Neural progenitor cell (in vitro differentiated cells): ENCODE measurements at regions not wholly inside any gene's neighbourhood (a gene's known extent, or its start where the extent isn't known, plus 50 kb on each side); places are given as distances from the start of the nearest gene placed in this dataset.

Experiments used
- DNase-seq: peaks from one replicate; pipeline ENCODE4 v3.0.0-alpha.2; 2016; ENCODE audit warnings: low spot score
- H2AFZ ChIP-seq: fragments of 200-600 bp; sonication (generic); replicated peaks from 2 replicates; pipeline ENCODE4 v1.6.1; 2016; ENCODE audit warnings: antibody characterized with exemption
- H3F3A ChIP-seq: fragments of 200-600 bp; sonication (generic); 2 replicates; pipeline ENCODE4 v1.6.1; 2016; ENCODE audit warnings: antibody characterized with exemption, low read depth
- H3K27ac ChIP-seq: fragments of 200-600 bp; sonication (generic); 2 replicates; pipeline ENCODE4 v1.5.1; 2016; ENCODE audit warnings: mild to moderate bottlenecking
- H3K27me3 ChIP-seq: fragments of 200-600 bp; sonication (generic); 2 replicates; pipeline ENCODE4 v1.6.1; 2016; ENCODE audit warnings: mild to moderate bottlenecking, moderate library complexity
- H3K36me3 ChIP-seq: fragments of 200-600 bp; sonication (generic); 2 replicates; pipeline ENCODE4 v1.5.1; 2016
- H3K4me1 ChIP-seq: fragments of 200-600 bp; sonication (generic); 2 replicates; pipeline ENCODE4 v1.6.1; 2016; ENCODE audit warnings: mixed run types
- H3K4me2 ChIP-seq: fragments of 200-600 bp; sonication (generic); 2 replicates; pipeline ENCODE4 v1.6.1; 2016
- H3K4me3 ChIP-seq: fragments of 200-600 bp; sonication (generic); 2 replicates; pipeline ENCODE4 v1.5.1; 2016
- H3K79me2 ChIP-seq: fragments of 200-600 bp; sonication (generic); 2 replicates; pipeline ENCODE4 v1.6.1; 2016; ENCODE audit warnings: low read depth
- H3K9ac ChIP-seq: fragments of 200-600 bp; sonication (generic); 2 replicates; pipeline ENCODE4 v1.6.1; 2016
- H3K9me3 ChIP-seq: fragments of 200-600 bp; sonication (generic); 2 replicates; pipeline ENCODE4 v1.5.1; 2016; ENCODE audit warnings: low read depth
- H4K20me1 ChIP-seq: fragments of 200-600 bp; sonication (generic); 2 replicates; pipeline ENCODE4 v1.6.1; 2016; ENCODE audit warnings: low read depth
- H3K27ac Mint-ChIP-seq: 3 replicates; pipeline ENCODE4 v1.8.0; 2021; ENCODE audit warnings: mixed read lengths
- H3K27me3 Mint-ChIP-seq: 2 replicates; pipeline ENCODE4 v1.8.0; 2022; ENCODE audit warnings: low read depth, mild to moderate bottlenecking, inconsistent platforms, moderate library complexity, mixed read lengths; ENCODE audit not compliant: insufficient read depth
- H3K36me3 Mint-ChIP-seq: 3 replicates; pipeline ENCODE4 v1.8.0; 2021; ENCODE audit warnings: mixed read lengths
- H3K4me1 Mint-ChIP-seq: 3 replicates; pipeline ENCODE4 v1.8.0; 2021; ENCODE audit warnings: mixed read lengths
- H3K4me3 Mint-ChIP-seq: 3 replicates; pipeline ENCODE4 v1.8.0; 2021; ENCODE audit warnings: mild to moderate bottlenecking, moderate library complexity, mixed read lengths
- H3K9me3 Mint-ChIP-seq: 3 replicates; pipeline ENCODE4 v1.8.0; 2020; ENCODE audit warnings: mixed read lengths
- EZH2 ChIP-seq: fragments of 200-600 bp; sonication (generic); IDR thresholded peaks from 2 replicates; pipeline ENCODE4 v1.6.1; 2017; ENCODE audit warnings: antibody characterized with exemption, mild to moderate bottlenecking, moderate library complexity
- EZH2phosphoT487 ChIP-seq: fragments of 200-600 bp; sonication (generic); IDR thresholded peaks from 2 replicates; pipeline ENCODE4 v1.6.1; 2017; ENCODE audit warnings: antibody characterized with exemption
- TF ChIP-seq, protein P1 (sequence below): fragments of 200-600 bp; sonication (generic); IDR thresholded peaks from 2 replicates; pipeline ENCODE4 v1.5.1; 2017; ENCODE audit warnings: antibody characterized with exemption, mild to moderate bottlenecking

DNA sequence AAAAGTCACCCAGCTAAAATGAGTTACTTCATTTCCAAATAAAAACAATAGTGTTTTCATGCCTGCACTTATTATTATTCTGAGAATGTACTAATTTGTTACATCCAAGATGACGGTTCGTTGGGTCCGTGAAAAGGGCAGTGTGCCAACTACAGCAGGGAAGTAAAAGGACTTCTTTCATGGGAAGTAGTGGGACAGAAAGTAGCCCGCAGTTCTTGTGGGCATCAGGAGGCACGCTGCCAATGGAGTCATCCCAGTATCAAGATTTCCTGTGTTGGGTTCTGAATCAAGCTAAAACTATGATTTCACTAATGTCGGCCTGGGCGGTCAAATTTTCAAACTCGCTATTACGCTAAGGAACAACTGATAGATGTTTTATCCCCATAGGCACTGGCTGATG lies 254.5 kb upstream of the SOX2 start:
- Histone ChIP-seq H3K79me2 (no peaks in the 10 kb centered on the region), H2AFZ (no peak overlapping the region), H3K9ac (no peak overlapping the region), H3K27ac (no peak overlapping the region), H3K27me3 (no peaks in the 10 kb centered on the region), H3F3A (peaks cover 6% of the 10 kb centered on the region), H3K4me3 (no peak overlapping the region), H3K9me3 (no peaks in the 10 kb centered on the region), H4K20me1 (no peaks in the 10 kb centered on the region), H3K4me2 (no peak overlapping the region), H3K36me3 (no peaks in the 10 kb centered on the region), H3K4me1 (peaks cover 20% of the 10 kb centered on the region)
- H3K9me3 Mint-ChIP-seq: no peaks in the 10 kb centered on the region
- H3K27me3 Mint-ChIP-seq: peaks cover 2% of the 10 kb centered on the region
- H3K4me1 Mint-ChIP-seq: peaks cover 59% of the 10 kb centered on the region
- peaks cover 3% of the 10 kb centered on the region for H3K36me3 Mint-ChIP-seq
- no peak overlapping the region for H3K4me3 Mint-ChIP-seq
- no peak overlapping the region for H3K27ac Mint-ChIP-seq
- no peak for DNase-seq
- TF ChIP-seq EZH2phosphoT487 (no peak), EZH2 (no peak)
- TF ChIP-seq, protein P1, sequence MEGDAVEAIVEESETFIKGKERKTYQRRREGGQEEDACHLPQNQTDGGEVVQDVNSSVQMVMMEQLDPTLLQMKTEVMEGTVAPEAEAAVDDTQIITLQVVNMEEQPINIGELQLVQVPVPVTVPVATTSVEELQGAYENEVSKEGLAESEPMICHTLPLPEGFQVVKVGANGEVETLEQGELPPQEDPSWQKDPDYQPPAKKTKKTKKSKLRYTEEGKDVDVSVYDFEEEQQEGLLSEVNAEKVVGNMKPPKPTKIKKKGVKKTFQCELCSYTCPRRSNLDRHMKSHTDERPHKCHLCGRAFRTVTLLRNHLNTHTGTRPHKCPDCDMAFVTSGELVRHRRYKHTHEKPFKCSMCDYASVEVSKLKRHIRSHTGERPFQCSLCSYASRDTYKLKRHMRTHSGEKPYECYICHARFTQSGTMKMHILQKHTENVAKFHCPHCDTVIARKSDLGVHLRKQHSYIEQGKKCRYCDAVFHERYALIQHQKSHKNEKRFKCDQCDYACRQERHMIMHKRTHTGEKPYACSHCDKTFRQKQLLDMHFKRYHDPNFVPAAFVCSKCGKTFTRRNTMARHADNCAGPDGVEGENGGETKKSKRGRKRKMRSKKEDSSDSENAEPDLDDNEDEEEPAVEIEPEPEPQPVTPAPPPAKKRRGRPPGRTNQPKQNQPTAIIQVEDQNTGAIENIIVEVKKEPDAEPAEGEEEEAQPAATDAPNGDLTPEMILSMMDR: no peak

DNA sequence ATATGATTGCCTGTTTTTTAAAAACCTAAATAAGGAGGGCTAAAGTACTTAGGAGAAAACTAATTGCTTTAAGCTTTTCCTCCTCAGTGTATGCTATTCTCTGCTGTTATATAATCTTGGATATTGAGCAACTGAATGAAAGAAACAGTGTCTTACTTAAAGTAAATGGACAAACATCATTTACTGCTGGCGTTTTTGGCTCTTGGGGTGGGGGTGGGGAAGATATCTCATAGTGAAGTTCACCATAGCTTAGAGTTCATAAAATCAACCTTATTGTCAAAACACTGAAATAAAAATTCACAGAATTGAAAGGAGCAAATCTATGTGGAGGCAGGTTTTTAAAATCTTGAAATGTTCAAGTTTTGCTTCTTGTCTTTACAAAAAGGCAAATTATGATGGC lies 256.4 kb upstream of the SOX2 start:
- Histone ChIP-seq H4K20me1 (no peaks in the 10 kb centered on the region), H3K9me3 (no peaks in the 10 kb centered on the region), H3K79me2 (no peaks in the 10 kb centered on the region), H2AFZ (peak overlapping the region; percentile 43), H3F3A (peaks cover 6% of the 10 kb centered on the region), H3K27me3 (no peaks in the 10 kb centered on the region), H3K36me3 (no peaks in the 10 kb centered on the region), H3K4me3 (no peak overlapping the region), H3K9ac (no peak overlapping the region), H3K4me1 (peaks cover 20% of the 10 kb centered on the region), H3K27ac (no peak overlapping the region), H3K4me2 (peak overlapping the region; percentile 56)
- H3K9me3 Mint-ChIP-seq: peaks cover 5% of the 10 kb centered on the region
- peaks cover 53% of the 10 kb centered on the region for H3K4me1 Mint-ChIP-seq
- no peak for TF ChIP-seq EZH2
- TF ChIP-seq EZH2phosphoT487: no peak
- TF ChIP-seq, protein P1: no peak
- peak overlapping the region; percentile 59 for H3K27ac Mint-ChIP-seq
- H3K36me3 Mint-ChIP-seq: no peaks in the 10 kb centered on the region
- peaks cover 2% of the 10 kb centered on the region for H3K27me3 Mint-ChIP-seq
- DNase-seq: no peak
- no peak overlapping the region for H3K4me3 Mint-ChIP-seq

DNA sequence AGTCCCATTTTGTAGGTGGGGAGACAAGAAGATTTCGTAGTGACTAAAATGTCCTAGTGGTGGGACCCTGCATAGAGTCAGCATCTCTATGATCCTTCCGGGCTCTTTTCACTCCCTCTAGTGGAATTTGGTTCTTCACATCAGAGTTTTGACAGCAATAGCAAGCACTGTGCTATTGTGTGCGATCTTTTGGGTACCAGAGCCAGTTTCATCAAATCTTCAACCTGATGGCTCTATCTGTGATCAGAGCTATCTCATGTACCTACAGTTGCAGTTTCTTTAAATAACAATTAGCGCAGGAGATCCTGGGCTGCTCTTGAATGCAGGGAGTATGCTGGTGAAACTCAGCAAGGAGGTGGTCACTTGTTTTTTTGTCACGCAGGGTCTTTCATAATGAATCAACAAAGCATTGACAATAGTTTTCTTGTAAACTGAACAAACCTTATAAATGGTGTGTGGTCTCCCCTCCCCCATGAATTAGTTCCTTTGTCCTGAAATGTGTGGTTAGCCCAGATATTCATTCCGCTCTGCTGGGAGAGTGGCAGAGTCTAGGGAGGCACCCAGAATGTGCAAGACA lies 257.2 kb upstream of the SOX2 start:
- H3K36me3 ChIP-seq: no peaks in the 10 kb centered on the region
- no peaks in the 10 kb centered on the region for H3K79me2 ChIP-seq
- Mint-ChIP-seq H3K4me1 (peaks cover 50% of the 10 kb centered on the region), H3K9me3 (peaks cover 6% of the 10 kb centered on the region), H3K4me3 (no peak overlapping the region), H3K36me3 (no peaks in the 10 kb centered on the region), H3K27me3 (peaks cover 2% of the 10 kb centered on the region), H3K27ac (peak overlapping the region; percentile 65)
- no peaks in the 10 kb centered on the region for H3K27me3 ChIP-seq
- peak; percentile 23 for DNase-seq
- peaks cover 20% of the 10 kb centered on the region for H3K4me1 ChIP-seq
- no peak for TF ChIP-seq EZH2phosphoT487
- TF ChIP-seq, protein P1: peak; percentile 22
- no peak overlapping the region for H3K27ac ChIP-seq
- no peak overlapping the region for H3K9ac ChIP-seq
- peaks cover 6% of the 10 kb centered on the region for H3F3A ChIP-seq
- H3K4me3 ChIP-seq: no peak overlapping the region
- H4K20me1 ChIP-seq: no peaks in the 10 kb centered on the region
- no peaks in the 10 kb centered on the region for H3K9me3 ChIP-seq
- peak overlapping the region; percentile 56 for H3K4me2 ChIP-seq
- H2AFZ ChIP-seq: no peak overlapping the region
